VCaP (cell line): ENCODE measurements at regions not wholly inside any gene's neighbourhood (a gene's known extent, or its start where the extent isn't known, plus 50 kb on each side); places are given as distances from the start of the nearest gene placed in this dataset.

Experiments used
- H3K27ac ChIP-seq: fragments of 450-650 bp; 2 replicates; pipeline ENCODE4 v1.5.1; 2017
- CTCF ChIP-seq: fragments of 450-650 bp; conservative IDR thresholded peaks from 2 replicates; pipeline ENCODE4 v1.5.1; 2017; ENCODE audit warnings: mild to moderate bottlenecking, moderate library complexity

- TF ChIP-seq CTCF, result no peak
- no peak overlapping the region for H3K27ac ChIP-seq
Measured at GRCh38 chr6:22078802-22079545, 217.9 kb downstream of the PRL start.

- no peak for TF ChIP-seq CTCF
- no peak overlapping the region for H3K27ac ChIP-seq
Measured at GRCh38 chr6:22079783-22080182, 217.1 kb downstream of the PRL start.

GRCh38 chr6:22081709-22082108 is 215.1 kb downstream of the PRL start:
- H3K27ac ChIP-seq, result no peak overlapping the region
- TF ChIP-seq CTCF, result no peak

GRCh38 chr6:22082218-22082617 is 214.6 kb downstream of the PRL start:
- no peak overlapping the region for H3K27ac ChIP-seq
- no peak for TF ChIP-seq CTCF

GRCh38 chr6:22083119-22083518 is 213.7 kb downstream of the PRL start:
- no peak overlapping the region for H3K27ac ChIP-seq
- no peak for TF ChIP-seq CTCF

- H3K27ac ChIP-seq, result no peak overlapping the region
- TF ChIP-seq CTCF, result no peak
Measured at GRCh38 chr6:22087960-22088706, 208.7 kb downstream of the PRL start.

GRCh38 chr6:22091424-22091948 is 205.3 kb downstream of the PRL start:
- H3K27ac ChIP-seq, result no peak overlapping the region
- no peak for TF ChIP-seq CTCF
